Loucy (cell line): ENCODE measurements at regions not wholly inside any gene's neighbourhood (a gene's known extent, or its start where the extent isn't known, plus 50 kb on each side); places are given as distances from the start of the nearest gene placed in this dataset.
"Not testable (repeated sequence)": the region's sequence is repeated elsewhere in the genome, so short reads cannot be mapped to it uniquely, and the experiment has no call there.

Source experiments
- H2AFZ ChIP-seq: fragments of 200-600 bp; sonication (generic); 2 replicates; pipeline ENCODE4 v1.6.0; 2016; ENCODE audit warnings: antibody characterized with exemption, mild to moderate bottlenecking, low read length, moderate library complexity
- H3F3A ChIP-seq: fragments of 200-600 bp; 2 replicates; pipeline ENCODE4 v1.6.0; 2016; ENCODE audit warnings: antibody characterized with exemption, low read depth, mild to moderate bottlenecking
- H3K27me3 ChIP-seq: fragments of 200-600 bp; sonication (generic); 2 replicates; pipeline ENCODE4 v1.6.1; 2014; ENCODE audit warnings: low read length, mild to moderate bottlenecking; ENCODE audit not compliant: insufficient read depth, poor library complexity, severe bottlenecking
- H3K36me3 ChIP-seq: fragments of 200-600 bp; sonication (generic); 2 replicates; pipeline ENCODE4 v1.6.1; 2016; ENCODE audit warnings: low read length; ENCODE audit not compliant: insufficient read depth
- H3K4me1 ChIP-seq: fragments of 200-600 bp; sonication (generic); 2 replicates; pipeline ENCODE4 v1.5.1; 2014; ENCODE audit warnings: low read length, mild to moderate bottlenecking; ENCODE audit not compliant: insufficient read depth, poor library complexity, severe bottlenecking
- H3K4me2 ChIP-seq: fragments of 200-600 bp; sonication (generic); 2 replicates; pipeline ENCODE4 v1.6.0; 2014; ENCODE audit warnings: antibody characterized with exemption, low read length, low read depth, mild to moderate bottlenecking; ENCODE audit not compliant: poor library complexity, severe bottlenecking
- H3K4me3 ChIP-seq: fragments of 200-600 bp; sonication (generic); 2 replicates; pipeline ENCODE4 v1.5.1; 2014; ENCODE audit warnings: low read length, mild to moderate bottlenecking, mixed read lengths; ENCODE audit not compliant: poor library complexity, severe bottlenecking
- H3K79me2 ChIP-seq: fragments of 200-600 bp; sonication (generic); 2 replicates; pipeline ENCODE4 v1.6.1; 2014; ENCODE audit warnings: low read length; ENCODE audit not compliant: insufficient read depth
- H3K9ac ChIP-seq: fragments of 200-600 bp; sonication (generic); 2 replicates; pipeline ENCODE4 v1.6.0; 2014; ENCODE audit warnings: mild to moderate bottlenecking, low read depth, low read length, moderate library complexity; ENCODE audit not compliant: poor library complexity, severe bottlenecking
- H3K9me2 ChIP-seq: fragments of 200-600 bp; sonication (generic); replicated peaks from 2 replicates; pipeline ENCODE4 v1.6.1; 2016; ENCODE audit warnings: low read depth, low read length, mixed read lengths
- H3K9me3 ChIP-seq: fragments of 200-600 bp; sonication (generic); 2 replicates; pipeline ENCODE4 v1.6.1; 2014; ENCODE audit warnings: mild to moderate bottlenecking, antibody characterized with exemption, low read length, low read depth; ENCODE audit not compliant: insufficient read depth
- H4K20me1 ChIP-seq: fragments of 200-600 bp; sonication (generic); 2 replicates; pipeline ENCODE4 v1.6.0; 2014; ENCODE audit warnings: antibody characterized with exemption, low read length, mild to moderate bottlenecking; ENCODE audit not compliant: insufficient read depth, poor library complexity, severe bottlenecking
- CTCF ChIP-seq: fragments of 200-600 bp; sonication (generic); conservative IDR thresholded peaks from 2 replicates; pipeline ENCODE4 v1.5.1; 2014; ENCODE audit warnings: mild to moderate bottlenecking, antibody characterized with exemption, low read length
- EZH2phosphoT487 ChIP-seq: fragments of 200-600 bp; IDR thresholded peaks from 2 replicates; pipeline ENCODE4 v1.6.1; 2018; ENCODE audit warnings: antibody characterized with exemption, mild to moderate bottlenecking, moderate library complexity, borderline replicate concordance

- Histone ChIP-seq H3K4me2 (no peak overlapping the region), H2AFZ (no peak overlapping the region), H3K9me3 (no peaks in the 10 kb centered on the region), H3K9me2 (no peaks in the 10 kb centered on the region), H3F3A (no peaks in the 10 kb centered on the region), H3K4me1 (no peaks in the 10 kb centered on the region), H3K36me3 (no peaks in the 10 kb centered on the region), H4K20me1 (no peaks in the 10 kb centered on the region), H3K9ac (no peak overlapping the region), H3K79me2 (no peaks in the 10 kb centered on the region), H3K27me3 (no peaks in the 10 kb centered on the region), H3K4me3 (no peak overlapping the region)
- TF ChIP-seq EZH2phosphoT487 (no peak), CTCF (no peak)
Measured at GRCh38 chr1:166600574-166600973, 238.7 kb upstream of the POGK start.

GRCh38 chr1:166601650-166602278 lies 237.5 kb upstream of the POGK start:
- no peaks in the 10 kb centered on the region for H3K9me3 ChIP-seq
- no peaks in the 10 kb centered on the region for H3K27me3 ChIP-seq
- no peak overlapping the region for H3K9ac ChIP-seq
- H3K36me3 ChIP-seq: no peaks in the 10 kb centered on the region
- H3K4me2 ChIP-seq: no peak overlapping the region
- H3K4me3 ChIP-seq: no peak overlapping the region
- H4K20me1 ChIP-seq: no peaks in the 10 kb centered on the region
- H3K9me2 ChIP-seq: no peaks in the 10 kb centered on the region
- H3F3A ChIP-seq: no peaks in the 10 kb centered on the region
- no peaks in the 10 kb centered on the region for H3K4me1 ChIP-seq
- no peak overlapping the region for H2AFZ ChIP-seq
- H3K79me2 ChIP-seq: no peaks in the 10 kb centered on the region
- TF ChIP-seq CTCF (no peak), EZH2phosphoT487 (no peak)

- not testable (repeated sequence) for H3K4me1 ChIP-seq, H3K4me2 ChIP-seq, H3K9ac ChIP-seq, H3K79me2 ChIP-seq, H3K4me3 ChIP-seq, H3K36me3 ChIP-seq, H3K27me3 ChIP-seq, H3K9me3 ChIP-seq, H4K20me1 ChIP-seq, H2AFZ ChIP-seq, H3F3A ChIP-seq, H3K9me2 ChIP-seq
Measured at GRCh38 chr1:166602801-166603200, 236.5 kb upstream of the POGK start.

- TF ChIP-seq EZH2phosphoT487 (no peak), CTCF (no peak)
- no peaks in the 10 kb centered on the region for H3K27me3 ChIP-seq
Measured at GRCh38 chr1:166603296-166603695, 236.0 kb upstream of the POGK start.

More at GRCh38 chr1:166603296-166603695, 236.0 kb upstream of the POGK start:
- Histone ChIP-seq H4K20me1 (no peaks in the 10 kb centered on the region), H3K4me1 (no peaks in the 10 kb centered on the region), H3K36me3 (no peaks in the 10 kb centered on the region), H3K4me2 (no peak overlapping the region), H3F3A (no peaks in the 10 kb centered on the region), H3K79me2 (no peaks in the 10 kb centered on the region), H3K4me3 (no peak overlapping the region), H3K9me2 (no peaks in the 10 kb centered on the region), H3K9ac (no peak overlapping the region), H3K9me3 (no peaks in the 10 kb centered on the region), H2AFZ (no peak overlapping the region)
